Peyer's patch (tissue), 4 donors: ENCODE measurements at regions not wholly inside any gene's neighbourhood (a gene's known extent, or its start where the extent isn't known, plus 50 kb on each side); places are given as distances from the start of the nearest gene placed in this dataset.

Source experiments
- DNase-seq, 3 donors: peaks; one replicate each; pipeline ENCODE4 v3.0.0-alpha.2; 2017 to 2019
- H3K27ac ChIP-seq, 4 donors: fragments of 200-600 bp; sonication (generic); one replicate each; pipeline ENCODE4 v1.5.1; 2016 to 2019
- H3K27me3 ChIP-seq, 2 donors: fragments of 200-600 bp; sonication (generic); one replicate each; pipeline ENCODE4 v1.5.1; 2019
- H3K36me3 ChIP-seq, 3 donors: fragments of 200-600 bp; sonication (generic); one replicate each; pipeline ENCODE4 v1.5.1; 2016 to 2019
- H3K4me1 ChIP-seq, 4 donors: fragments of 200-600 bp; sonication (generic); one replicate each; pipeline ENCODE4 v1.5.1; 2016 to 2019
- H3K4me3 ChIP-seq, 4 donors: fragments of 200-600 bp; sonication (generic); 1 replicate in 3 of 4; 2 replicates in 1 of 4; pipeline ENCODE4 v1.5.1; 2016 to 2019; ENCODE audit warnings: mild to moderate bottlenecking in 1 of 4
- H3K9me3 ChIP-seq, 4 donors: fragments of 200-600 bp; sonication (generic); one replicate each; pipeline ENCODE4 v1.5.1; 2016 to 2019; ENCODE audit warnings: mild to moderate bottlenecking in 1 of 4
- POLR2A ChIP-seq, 2 donors: fragments of 450-650 bp; IDR thresholded peaks; one replicate each; pipeline ENCODE4 v1.5.1; 2017; ENCODE audit warnings: antibody characterized with exemption in 2 of 2, mild to moderate bottlenecking in 2 of 2, moderate library complexity in 2 of 2
- TF ChIP-seq, protein P1 (sequence below), 6 experiments: fragments of 450-650 bp in 4 of 6; fragments of 200-600 bp in 2 of 6; sonication (generic) in 1 of 6; IDR thresholded peaks; one replicate each; pipeline ENCODE4 v1.5.1; 2017 to 2019; ENCODE audit warnings: antibody characterized with exemption in 6 of 6, mild to moderate bottlenecking in 3 of 6, moderate library complexity in 1 of 6

- no peak for DNase-seq
- Histone ChIP-seq H3K4me3 (no peak overlapping the region), H3K36me3 (no peaks in the 10 kb centered on the region), H3K27ac (no peak overlapping the region), H3K27me3 (no peaks in the 10 kb centered on the region), H3K9me3 (no peaks in the 10 kb centered on the region), H3K4me1 (no peaks in the 10 kb centered on the region)
- TF ChIP-seq POLR2A (IDR thresholded peaks at IDR 0.05), result no peak
- TF ChIP-seq, protein P1, sequence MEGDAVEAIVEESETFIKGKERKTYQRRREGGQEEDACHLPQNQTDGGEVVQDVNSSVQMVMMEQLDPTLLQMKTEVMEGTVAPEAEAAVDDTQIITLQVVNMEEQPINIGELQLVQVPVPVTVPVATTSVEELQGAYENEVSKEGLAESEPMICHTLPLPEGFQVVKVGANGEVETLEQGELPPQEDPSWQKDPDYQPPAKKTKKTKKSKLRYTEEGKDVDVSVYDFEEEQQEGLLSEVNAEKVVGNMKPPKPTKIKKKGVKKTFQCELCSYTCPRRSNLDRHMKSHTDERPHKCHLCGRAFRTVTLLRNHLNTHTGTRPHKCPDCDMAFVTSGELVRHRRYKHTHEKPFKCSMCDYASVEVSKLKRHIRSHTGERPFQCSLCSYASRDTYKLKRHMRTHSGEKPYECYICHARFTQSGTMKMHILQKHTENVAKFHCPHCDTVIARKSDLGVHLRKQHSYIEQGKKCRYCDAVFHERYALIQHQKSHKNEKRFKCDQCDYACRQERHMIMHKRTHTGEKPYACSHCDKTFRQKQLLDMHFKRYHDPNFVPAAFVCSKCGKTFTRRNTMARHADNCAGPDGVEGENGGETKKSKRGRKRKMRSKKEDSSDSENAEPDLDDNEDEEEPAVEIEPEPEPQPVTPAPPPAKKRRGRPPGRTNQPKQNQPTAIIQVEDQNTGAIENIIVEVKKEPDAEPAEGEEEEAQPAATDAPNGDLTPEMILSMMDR (IDR thresholded peaks at IDR 0.05), result no peak
Observed at GRCh38 chr20:21836346-21836745, 130.9 kb downstream of the PAX1 start.

DNA sequence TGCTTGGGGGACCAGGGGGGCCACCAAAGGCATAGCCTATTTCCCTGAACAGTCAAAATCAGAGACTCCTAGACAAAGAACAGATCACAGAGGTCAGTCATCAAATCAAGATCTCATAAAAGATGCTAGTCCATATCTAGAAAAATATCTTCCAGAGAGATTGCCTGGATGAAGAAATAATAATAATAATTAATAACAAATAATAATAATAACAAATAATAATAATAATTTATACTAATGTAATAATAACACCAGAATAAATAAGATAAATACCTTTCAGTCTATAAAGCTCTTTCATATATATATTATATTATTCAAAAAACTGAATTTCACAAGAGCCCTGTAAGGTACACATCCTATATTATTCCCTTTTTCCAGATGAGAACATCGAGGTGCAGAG lies 129.6 kb downstream of the PAX1 start:
- DNase-seq, result no peak
- no peak for TF ChIP-seq POLR2A (IDR thresholded peaks at IDR 0.05)
- TF ChIP-seq, protein P1 (IDR thresholded peaks at IDR 0.05), result no peak

GRCh38 chr20:21832442-21833385 lies 127.2 kb downstream of the PAX1 start:
- no peak for DNase-seq
- no peaks in the 10 kb centered on the region for H3K4me1 ChIP-seq
- no peak overlapping the region for H3K4me3 ChIP-seq
- H3K36me3 ChIP-seq, result no peaks in the 10 kb centered on the region
- no peak for TF ChIP-seq POLR2A (IDR thresholded peaks at IDR 0.05)
- no peaks in the 10 kb centered on the region for H3K27me3 ChIP-seq
- H3K27ac ChIP-seq, result no peak overlapping the region
- H3K9me3 ChIP-seq, result no peaks in the 10 kb centered on the region

More for the DNA sequence above, 129.6 kb downstream of the PAX1 start:
- no peaks in the 10 kb centered on the region for H3K9me3 ChIP-seq
- H3K27me3 ChIP-seq, result no peaks in the 10 kb centered on the region
- no peak overlapping the region for H3K4me3 ChIP-seq
- no peaks in the 10 kb centered on the region for H3K36me3 ChIP-seq
- no peak overlapping the region for H3K27ac ChIP-seq
- no peaks in the 10 kb centered on the region for H3K4me1 ChIP-seq

DNA sequence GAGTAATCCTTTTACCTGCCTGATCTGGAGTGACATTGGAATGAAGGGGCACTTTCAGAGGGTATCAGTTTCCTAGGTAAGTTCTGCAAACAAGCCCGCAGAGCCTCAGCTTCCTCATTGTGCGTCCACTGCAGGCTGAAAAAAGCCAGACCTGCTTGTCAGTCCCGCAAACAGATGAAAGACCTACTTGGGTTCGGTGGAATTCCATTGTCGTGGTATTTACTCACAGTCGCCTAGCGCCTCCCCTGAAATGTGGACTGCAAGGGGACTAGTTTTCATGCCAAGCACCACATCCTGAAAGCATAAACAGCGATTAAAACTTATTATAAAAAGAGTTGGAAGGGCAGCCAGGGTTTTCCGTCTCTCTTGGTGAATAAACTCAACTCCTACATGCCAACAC lies 121.5 kb downstream of the PAX1 start:
- Histone ChIP-seq H3K4me1 (no peaks in the 10 kb centered on the region), H3K27ac (no peak overlapping the region), H3K27me3 (no peaks in the 10 kb centered on the region), H3K4me3 (no peak overlapping the region), H3K36me3 (no peaks in the 10 kb centered on the region), H3K9me3 (no peaks in the 10 kb centered on the region)
- TF ChIP-seq POLR2A (IDR thresholded peaks at IDR 0.05), result no peak
- TF ChIP-seq, protein P1 (IDR thresholded peaks at IDR 0.05), result no peak
- DNase-seq, result no peak

GRCh38 chr20:21821358-21821757 lies 115.9 kb downstream of the PAX1 start:
- no peak overlapping the region for H3K27ac ChIP-seq
- DNase-seq, result no peak
- no peak for TF ChIP-seq POLR2A (IDR thresholded peaks at IDR 0.05)
- TF ChIP-seq, protein P1 (IDR thresholded peaks at IDR 0.05), result no peak

GRCh38 chr20:21820688-21821087 lies 115.2 kb downstream of the PAX1 start:
- no peaks in the 10 kb centered on the region for H3K9me3 ChIP-seq
- H3K4me1 ChIP-seq, result no peaks in the 10 kb centered on the region
- H3K27ac ChIP-seq, result no peak overlapping the region
- H3K4me3 ChIP-seq, result no peak overlapping the region
- H3K36me3 ChIP-seq, result no peaks in the 10 kb centered on the region
- DNase-seq, result no peak
- no peak for TF ChIP-seq POLR2A (IDR thresholded peaks at IDR 0.05)
- TF ChIP-seq, protein P1 (IDR thresholded peaks at IDR 0.05), result no peak
- no peaks in the 10 kb centered on the region for H3K27me3 ChIP-seq

More at GRCh38 chr20:21821358-21821757, 115.9 kb downstream of the PAX1 start:
- no peaks in the 10 kb centered on the region for H3K4me1 ChIP-seq
- no peak overlapping the region for H3K4me3 ChIP-seq
- H3K36me3 ChIP-seq, result no peaks in the 10 kb centered on the region
- no peaks in the 10 kb centered on the region for H3K9me3 ChIP-seq
- no peaks in the 10 kb centered on the region for H3K27me3 ChIP-seq
